Keratinocyte (primary cell): ENCODE measurements at regions not wholly inside any gene's neighbourhood (a gene's known extent, or its start where the extent isn't known, plus 50 kb on each side); places are given as distances from the start of the nearest gene placed in this dataset.

ENCODE experiments used
- EZH2 ChIP-seq: IDR thresholded peaks from one replicate; pipeline ENCODE4 v1.6.1; 2012; ENCODE audit warnings: inconsistent platforms, mild to moderate bottlenecking, low read length, moderate library complexity
- TF ChIP-seq, protein P1 (sequence below), 3 experiments: IDR thresholded peaks in 1 of 3; conservative IDR thresholded peaks in 1 of 3; optimal IDR thresholded peaks in 1 of 3; 2 replicates in 2 of 3; 3 replicates in 1 of 3; pipeline versions ENCODE3 to v1.5.1; 2011; ENCODE audit warnings: low read length in 3 of 3, mild to moderate bottlenecking in 3 of 3, moderate library complexity in 2 of 3, control low read depth in 1 of 3, inconsistent platforms in 1 of 3; ENCODE audit not compliant: insufficient read depth in 2 of 3; ENCODE audit errors: extremely low read depth in 1 of 3

DNA sequence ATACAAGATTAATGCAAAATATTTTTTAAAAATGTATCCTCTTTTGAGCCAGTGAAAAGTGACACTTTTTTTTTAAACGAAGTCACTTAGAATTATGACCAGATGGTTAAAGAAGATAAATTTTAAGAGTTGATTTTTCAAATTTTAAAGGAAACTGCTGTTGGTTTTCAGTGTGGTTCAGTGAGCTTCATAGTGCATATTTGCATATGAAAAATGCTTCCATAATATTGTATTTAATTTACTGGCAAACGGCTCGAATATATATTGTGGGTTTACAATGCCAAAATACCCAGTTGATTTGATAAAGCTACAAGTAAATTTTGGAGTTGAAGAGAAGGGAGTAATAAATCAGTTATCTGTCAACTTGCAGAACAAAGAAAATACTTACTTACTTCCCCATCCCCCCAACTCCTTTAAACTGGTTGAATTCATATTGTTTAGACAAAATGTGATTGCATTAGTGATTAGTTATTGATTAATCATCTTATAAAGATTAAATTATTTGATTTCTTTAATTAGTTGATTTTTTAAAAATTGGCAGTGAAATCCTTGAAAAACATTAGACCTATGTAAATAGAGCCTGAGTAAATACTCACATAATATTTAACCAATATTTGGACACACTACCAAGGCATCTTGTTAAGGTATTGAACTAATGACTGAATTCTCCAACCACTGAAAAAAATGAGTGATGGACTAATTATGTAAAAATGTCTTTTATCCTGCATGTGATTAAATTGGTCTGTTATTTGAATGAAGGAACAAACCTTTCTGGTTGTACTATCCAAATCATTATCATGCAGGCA is 122.8 kb upstream of the APP start:
- TF ChIP-seq, protein P1, sequence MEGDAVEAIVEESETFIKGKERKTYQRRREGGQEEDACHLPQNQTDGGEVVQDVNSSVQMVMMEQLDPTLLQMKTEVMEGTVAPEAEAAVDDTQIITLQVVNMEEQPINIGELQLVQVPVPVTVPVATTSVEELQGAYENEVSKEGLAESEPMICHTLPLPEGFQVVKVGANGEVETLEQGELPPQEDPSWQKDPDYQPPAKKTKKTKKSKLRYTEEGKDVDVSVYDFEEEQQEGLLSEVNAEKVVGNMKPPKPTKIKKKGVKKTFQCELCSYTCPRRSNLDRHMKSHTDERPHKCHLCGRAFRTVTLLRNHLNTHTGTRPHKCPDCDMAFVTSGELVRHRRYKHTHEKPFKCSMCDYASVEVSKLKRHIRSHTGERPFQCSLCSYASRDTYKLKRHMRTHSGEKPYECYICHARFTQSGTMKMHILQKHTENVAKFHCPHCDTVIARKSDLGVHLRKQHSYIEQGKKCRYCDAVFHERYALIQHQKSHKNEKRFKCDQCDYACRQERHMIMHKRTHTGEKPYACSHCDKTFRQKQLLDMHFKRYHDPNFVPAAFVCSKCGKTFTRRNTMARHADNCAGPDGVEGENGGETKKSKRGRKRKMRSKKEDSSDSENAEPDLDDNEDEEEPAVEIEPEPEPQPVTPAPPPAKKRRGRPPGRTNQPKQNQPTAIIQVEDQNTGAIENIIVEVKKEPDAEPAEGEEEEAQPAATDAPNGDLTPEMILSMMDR (optimal IDR thresholded peaks at IDR 0.05 in 1 of 3, IDR thresholded peaks at IDR 0.05 in 1 of 3, conservative IDR thresholded peaks at IDR 0.05 in 1 of 3; ENCODE audit: extremely low read depth in 1 of 3, insufficient read depth in 2 of 3, low read length in 3 of 3) = no peak
- TF ChIP-seq EZH2 = no peak
